Activated T-helper 2 cell treated with anti-CD3 and anti-CD28 coated beads, Interferon-gamma antibody, Interleukin-2, Interleukin-4, amounts not matched to agents 10 μg/mL and 5 μg/mL and 100 μg/mL, durations not matched to agents 14 hours and 24 hours and 36 hours (primary cell): ENCODE measurements at regions not wholly inside any gene's neighbourhood (a gene's known extent, or its start where the extent isn't known, plus 50 kb on each side); places are given as distances from the start of the nearest gene placed in this dataset.

Experiments used
- DNase-seq: peaks from one replicate; pipeline ENCODE4 v3.0.0; 2021; ENCODE audit warnings: low spot score
- H3K27ac Mint-ChIP-seq: one replicate; pipeline ENCODE4 v1.8.0; 2021; ENCODE audit warnings: mixed read lengths
- H3K27me3 Mint-ChIP-seq: one replicate; pipeline ENCODE4 v1.8.0; 2021; ENCODE audit warnings: low read depth, mixed read lengths
- H3K36me3 Mint-ChIP-seq: one replicate; pipeline ENCODE4 v1.8.0; 2021; ENCODE audit warnings: low read depth, mixed read lengths
- H3K4me1 Mint-ChIP-seq: one replicate; pipeline ENCODE4 v1.8.0; 2021; ENCODE audit warnings: low read depth, mixed read lengths
- H3K4me3 Mint-ChIP-seq: one replicate; pipeline ENCODE4 v1.8.0; 2021; ENCODE audit warnings: low read depth, mild to moderate bottlenecking, moderate library complexity, mixed read lengths
- H3K9me3 Mint-ChIP-seq: one replicate; pipeline ENCODE4 v1.8.0; 2021; ENCODE audit warnings: mixed read lengths
- intact Hi-C: fragments of 100-400 bp; cut with micrococcal nuclease; formaldehyde crosslinking; loops from one replicate; pipeline ENCODE4 v1.15.1; 2023

- Mint-ChIP-seq H3K27me3 (peaks cover 20% of the 10 kb centered on the region), H3K4me3 (no peak overlapping the region), H3K36me3 (no peaks in the 10 kb centered on the region), H3K27ac (no peak overlapping the region), H3K4me1 (peaks cover 21% of the 10 kb centered on the region), H3K9me3 (no peaks in the 10 kb centered on the region)
- no peak for DNase-seq
- intact Hi-C loops: no loop called here
Measured at GRCh38 chr16:86040496-86040895, 141.5 kb downstream of the IRF8 start.

- H3K27me3 Mint-ChIP-seq: peaks cover 23% of the 10 kb centered on the region
- no peak for DNase-seq
- no peaks in the 10 kb centered on the region for H3K9me3 Mint-ChIP-seq
- no peak overlapping the region for H3K27ac Mint-ChIP-seq
- no peaks in the 10 kb centered on the region for H3K36me3 Mint-ChIP-seq
- no peak overlapping the region for H3K4me3 Mint-ChIP-seq
- intact Hi-C loops: no loop called here
- H3K4me1 Mint-ChIP-seq: peaks cover 22% of the 10 kb centered on the region
Measured at GRCh38 chr16:86041215-86041614, 142.3 kb downstream of the IRF8 start.

- intact Hi-C loops: no loop called here
- no peaks in the 10 kb centered on the region for H3K9me3 Mint-ChIP-seq
- DNase-seq: no peak
Measured at GRCh38 chr16:86041807-86042206, 142.8 kb downstream of the IRF8 start.

GRCh38 chr16:86042393-86042792 lies 143.4 kb downstream of the IRF8 start:
- Mint-ChIP-seq H3K4me3 (no peak overlapping the region), H3K27me3 (peaks cover 32% of the 10 kb centered on the region)
- intact Hi-C loops: no loop called here

More at GRCh38 chr16:86041807-86042206, 142.8 kb downstream of the IRF8 start:
- Mint-ChIP-seq H3K4me3 (no peak overlapping the region), H3K4me1 (peaks cover 22% of the 10 kb centered on the region), H3K36me3 (no peaks in the 10 kb centered on the region), H3K27me3 (peaks cover 28% of the 10 kb centered on the region), H3K27ac (no peak overlapping the region)

GRCh38 chr16:86042996-86043725 lies 144.2 kb downstream of the IRF8 start:
- intact Hi-C loops: no loop called here
- Mint-ChIP-seq H3K4me3 (no peak overlapping the region), H3K36me3 (no peaks in the 10 kb centered on the region), H3K4me1 (peaks cover 22% of the 10 kb centered on the region), H3K27ac (no peak overlapping the region), H3K9me3 (no peaks in the 10 kb centered on the region), H3K27me3 (peaks cover 37% of the 10 kb centered on the region)
- DNase-seq: no peak

More at GRCh38 chr16:86042393-86042792, 143.4 kb downstream of the IRF8 start:
- no peak for DNase-seq
- Mint-ChIP-seq H3K27ac (no peak overlapping the region), H3K36me3 (no peaks in the 10 kb centered on the region), H3K4me1 (peaks cover 22% of the 10 kb centered on the region), H3K9me3 (no peaks in the 10 kb centered on the region)

- Mint-ChIP-seq H3K27ac (no peak overlapping the region), H3K4me3 (no peak overlapping the region), H3K36me3 (no peaks in the 10 kb centered on the region), H3K27me3 (peaks cover 42% of the 10 kb centered on the region), H3K4me1 (peaks cover 18% of the 10 kb centered on the region), H3K9me3 (no peaks in the 10 kb centered on the region)
- peak; percentile 13 for DNase-seq
- intact Hi-C loops: no loop called here
Measured at GRCh38 chr16:86044241-86044671, 145.3 kb downstream of the IRF8 start.

DNA sequence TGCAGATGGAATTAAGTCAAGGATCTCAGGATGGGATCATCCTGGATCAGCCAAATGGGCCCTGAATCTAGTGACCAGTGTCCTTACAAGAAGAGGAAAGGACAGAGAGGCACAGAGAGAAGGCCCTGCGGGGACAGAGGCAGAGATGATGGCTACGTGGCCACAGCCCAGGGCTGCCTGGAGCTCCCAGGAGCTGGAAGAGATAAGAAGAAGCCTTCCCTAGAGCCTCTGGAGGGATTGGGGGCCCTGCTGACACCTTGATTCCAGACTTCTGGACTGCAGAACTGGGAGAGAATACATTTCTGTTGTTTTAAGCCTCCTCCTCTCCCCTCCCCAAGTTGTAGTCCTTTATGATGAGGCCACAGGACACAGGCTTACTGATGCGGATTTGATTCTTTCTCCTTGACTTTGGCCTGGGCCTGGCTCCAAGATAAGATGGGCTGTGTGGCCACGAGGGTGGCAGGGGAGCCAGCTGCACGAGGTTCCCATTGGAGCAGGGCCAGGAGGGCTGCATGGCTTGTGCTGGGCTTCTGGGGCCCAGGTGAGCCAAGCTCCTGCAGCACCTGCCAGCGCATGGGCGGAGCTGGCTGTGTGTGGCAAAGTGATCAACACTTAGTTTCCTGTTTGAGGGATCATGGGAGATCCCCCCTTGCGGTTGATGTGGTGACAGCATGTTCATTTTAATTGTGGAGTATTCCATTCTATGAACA lies 146.1 kb downstream of the IRF8 start:
- Mint-ChIP-seq H3K27ac (no peak overlapping the region), H3K4me3 (no peak overlapping the region), H3K9me3 (no peaks in the 10 kb centered on the region), H3K36me3 (no peaks in the 10 kb centered on the region), H3K4me1 (peaks cover 13% of the 10 kb centered on the region), H3K27me3 (peaks cover 40% of the 10 kb centered on the region)
- intact Hi-C loops: no loop called here
- no peak for DNase-seq

DNA sequence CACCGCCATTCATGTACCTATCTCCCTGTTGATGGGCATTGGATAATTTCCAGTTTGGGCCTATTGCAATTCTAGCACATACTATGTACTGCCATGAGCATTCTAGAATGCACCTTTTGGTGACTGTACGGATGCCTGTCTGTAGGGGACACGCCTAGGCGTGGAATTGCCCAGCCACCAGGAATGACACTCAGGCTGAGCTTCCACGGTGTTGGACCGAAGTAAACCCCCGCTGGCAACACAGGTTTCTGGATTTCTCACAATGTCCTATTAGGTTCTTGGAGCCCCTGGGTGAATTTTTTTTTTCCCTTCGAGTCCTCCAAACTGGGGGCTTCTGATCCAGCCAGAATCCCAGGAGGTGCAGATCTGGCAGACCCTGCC lies 146.6 kb downstream of the IRF8 start:
- Mint-ChIP-seq H3K4me3 (no peak overlapping the region), H3K36me3 (no peaks in the 10 kb centered on the region), H3K4me1 (peaks cover 13% of the 10 kb centered on the region), H3K9me3 (no peaks in the 10 kb centered on the region), H3K27ac (no peak overlapping the region), H3K27me3 (peaks cover 36% of the 10 kb centered on the region)
- no peak for DNase-seq
- intact Hi-C loops: no loop called here

GRCh38 chr16:86046026-86046425 lies 147.1 kb downstream of the IRF8 start:
- peaks cover 13% of the 10 kb centered on the region for H3K4me1 Mint-ChIP-seq
- DNase-seq: no peak
- H3K27me3 Mint-ChIP-seq: peaks cover 33% of the 10 kb centered on the region
- no peak overlapping the region for H3K27ac Mint-ChIP-seq
- no peaks in the 10 kb centered on the region for H3K36me3 Mint-ChIP-seq
- no peaks in the 10 kb centered on the region for H3K9me3 Mint-ChIP-seq
- intact Hi-C loops: no loop called here
- H3K4me3 Mint-ChIP-seq: no peak overlapping the region

DNA sequence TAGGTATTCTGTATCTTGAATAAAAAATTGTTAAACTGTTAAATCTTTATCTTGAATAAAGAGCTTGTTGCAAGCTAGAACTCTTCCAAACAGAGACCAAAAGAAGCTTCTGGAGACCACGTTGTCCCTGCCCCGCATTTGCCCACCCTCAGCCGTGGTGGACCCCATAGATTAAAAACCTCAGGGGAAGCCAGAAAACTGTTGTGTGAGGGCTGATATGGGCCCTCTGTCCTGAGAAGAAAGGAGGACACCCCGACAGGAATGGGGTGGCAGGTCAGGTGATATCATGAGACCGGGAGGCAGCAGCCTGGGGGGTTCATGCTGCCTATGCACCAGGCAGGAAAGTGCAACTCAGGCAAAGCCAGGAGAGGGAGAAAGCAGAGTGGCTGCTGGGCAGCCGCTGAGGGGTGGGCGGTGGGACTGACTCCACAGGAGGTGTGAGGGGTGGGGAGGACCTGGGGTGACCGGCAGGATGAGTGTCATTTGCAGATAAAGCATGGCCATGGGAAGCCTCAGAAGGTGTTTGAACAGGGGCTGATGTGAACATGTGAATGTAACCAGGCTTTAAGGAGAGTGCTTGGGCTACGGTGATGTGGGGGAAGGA lies 147.8 kb downstream of the IRF8 start:
- H3K27ac Mint-ChIP-seq: no peak overlapping the region
- no peak for DNase-seq
- H3K4me3 Mint-ChIP-seq: no peak overlapping the region
- intact Hi-C loops: no loop called here
- H3K9me3 Mint-ChIP-seq: no peaks in the 10 kb centered on the region
- H3K27me3 Mint-ChIP-seq: peaks cover 29% of the 10 kb centered on the region
- peaks cover 12% of the 10 kb centered on the region for H3K4me1 Mint-ChIP-seq
- no peaks in the 10 kb centered on the region for H3K36me3 Mint-ChIP-seq

GRCh38 chr16:86048221-86048620 lies 149.3 kb downstream of the IRF8 start:
- Mint-ChIP-seq H3K4me3 (no peak overlapping the region), H3K9me3 (no peaks in the 10 kb centered on the region), H3K27me3 (peaks cover 24% of the 10 kb centered on the region), H3K4me1 (peaks cover 12% of the 10 kb centered on the region), H3K27ac (no peak overlapping the region), H3K36me3 (no peaks in the 10 kb centered on the region)
- intact Hi-C loops: no loop called here
- DNase-seq: no peak

- H3K27ac Mint-ChIP-seq: no peak overlapping the region
- intact Hi-C loops: no loop called here
- no peak for DNase-seq
- peaks cover 12% of the 10 kb centered on the region for H3K4me1 Mint-ChIP-seq
- peaks cover 24% of the 10 kb centered on the region for H3K27me3 Mint-ChIP-seq
- no peaks in the 10 kb centered on the region for H3K9me3 Mint-ChIP-seq
- no peaks in the 10 kb centered on the region for H3K36me3 Mint-ChIP-seq
- H3K4me3 Mint-ChIP-seq: no peak overlapping the region
Measured at GRCh38 chr16:86048882-86049585, 150.1 kb downstream of the IRF8 start.
